Ascending aorta (tissue), 2 donors: ENCODE measurements at regions not wholly inside any gene's neighbourhood (a gene's known extent, or its start where the extent isn't known, plus 50 kb on each side); places are given as distances from the start of the nearest gene placed in this dataset.

Experiments used
- DNase-seq, 2 donors: peaks; one replicate each; pipeline ENCODE4 v3.0.0-alpha.2; 2019; ENCODE audit warnings: low spot score in 2 of 2
- H3K27ac ChIP-seq, 2 donors: fragments of 200-600 bp; sonication (generic); one replicate each; pipeline ENCODE4 v1.5.1; 2016 to 2017; ENCODE audit warnings: mild to moderate bottlenecking in 1 of 2
- H3K27me3 ChIP-seq: fragments of 200-600 bp; sonication (generic); one replicate; pipeline ENCODE4 v1.5.1; 2017
- H3K36me3 ChIP-seq, 2 donors: fragments of 200-600 bp; sonication (generic); one replicate each; pipeline ENCODE4 v1.5.1; 2016
- H3K4me1 ChIP-seq, 2 donors: fragments of 200-600 bp; sonication (generic); one replicate each; pipeline ENCODE4 v1.5.1; 2016 to 2017; ENCODE audit warnings: mild to moderate bottlenecking in 1 of 2
- H3K4me3 ChIP-seq, 2 donors: fragments of 200-600 bp; sonication (generic); one replicate each; pipeline ENCODE4 v1.5.1; 2016 to 2017; ENCODE audit warnings: mild to moderate bottlenecking in 1 of 2
- H3K9me3 ChIP-seq, 2 donors: fragments of 200-600 bp; sonication (generic); one replicate each; pipeline ENCODE4 v1.5.1; 2016
- intact Hi-C: fragments of 100-400 bp; cut with DNase I; formaldehyde crosslinking; loops from one replicate; pipeline ENCODE4 v1.15.1; 2023
- TF ChIP-seq, protein P1 (sequence below), 3 experiments: fragments of 200-600 bp in 2 of 3; fragments of 450-650 bp in 1 of 3; sonication (generic) in 2 of 3; IDR thresholded peaks; one replicate each; pipeline ENCODE4 v1.5.1; 2016 to 2019; ENCODE audit warnings: antibody characterized with exemption in 3 of 3, mild to moderate bottlenecking in 1 of 3, moderate library complexity in 1 of 3

DNA sequence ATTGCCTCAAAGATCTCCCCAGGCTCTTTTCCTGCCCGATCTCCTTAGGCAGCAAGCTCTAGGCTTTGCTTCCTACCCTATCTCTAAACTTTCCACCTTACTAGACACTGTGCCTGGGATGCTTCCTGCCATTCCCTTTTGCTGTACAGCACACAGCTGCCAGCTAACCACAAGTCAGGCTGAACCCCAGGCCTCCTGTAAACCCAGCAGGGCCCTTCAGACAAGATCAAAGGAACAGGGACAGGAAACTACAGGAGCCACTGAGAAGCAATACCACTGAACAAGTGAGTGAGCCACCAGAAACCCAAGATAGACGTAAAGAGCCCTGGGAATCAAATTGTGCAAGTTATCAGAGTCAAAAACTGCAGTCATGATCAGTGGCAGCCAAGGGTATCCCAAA lies 180.7 kb downstream of the SUCLG1 start:
- no peaks in the 10 kb centered on the region for H3K27me3 ChIP-seq
- TF ChIP-seq, protein P1, sequence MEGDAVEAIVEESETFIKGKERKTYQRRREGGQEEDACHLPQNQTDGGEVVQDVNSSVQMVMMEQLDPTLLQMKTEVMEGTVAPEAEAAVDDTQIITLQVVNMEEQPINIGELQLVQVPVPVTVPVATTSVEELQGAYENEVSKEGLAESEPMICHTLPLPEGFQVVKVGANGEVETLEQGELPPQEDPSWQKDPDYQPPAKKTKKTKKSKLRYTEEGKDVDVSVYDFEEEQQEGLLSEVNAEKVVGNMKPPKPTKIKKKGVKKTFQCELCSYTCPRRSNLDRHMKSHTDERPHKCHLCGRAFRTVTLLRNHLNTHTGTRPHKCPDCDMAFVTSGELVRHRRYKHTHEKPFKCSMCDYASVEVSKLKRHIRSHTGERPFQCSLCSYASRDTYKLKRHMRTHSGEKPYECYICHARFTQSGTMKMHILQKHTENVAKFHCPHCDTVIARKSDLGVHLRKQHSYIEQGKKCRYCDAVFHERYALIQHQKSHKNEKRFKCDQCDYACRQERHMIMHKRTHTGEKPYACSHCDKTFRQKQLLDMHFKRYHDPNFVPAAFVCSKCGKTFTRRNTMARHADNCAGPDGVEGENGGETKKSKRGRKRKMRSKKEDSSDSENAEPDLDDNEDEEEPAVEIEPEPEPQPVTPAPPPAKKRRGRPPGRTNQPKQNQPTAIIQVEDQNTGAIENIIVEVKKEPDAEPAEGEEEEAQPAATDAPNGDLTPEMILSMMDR (IDR thresholded peaks at IDR 0.05) = no peak
- intact Hi-C loops = no loop called here
- H3K4me3 ChIP-seq = no peak overlapping the region
- DNase-seq = no peak
- no peak overlapping the region for H3K27ac ChIP-seq
- H3K9me3 ChIP-seq = no peaks in the 10 kb centered on the region
- no peaks in the 10 kb centered on the region for H3K4me1 ChIP-seq
- H3K36me3 ChIP-seq = no peaks in the 10 kb centered on the region

DNA sequence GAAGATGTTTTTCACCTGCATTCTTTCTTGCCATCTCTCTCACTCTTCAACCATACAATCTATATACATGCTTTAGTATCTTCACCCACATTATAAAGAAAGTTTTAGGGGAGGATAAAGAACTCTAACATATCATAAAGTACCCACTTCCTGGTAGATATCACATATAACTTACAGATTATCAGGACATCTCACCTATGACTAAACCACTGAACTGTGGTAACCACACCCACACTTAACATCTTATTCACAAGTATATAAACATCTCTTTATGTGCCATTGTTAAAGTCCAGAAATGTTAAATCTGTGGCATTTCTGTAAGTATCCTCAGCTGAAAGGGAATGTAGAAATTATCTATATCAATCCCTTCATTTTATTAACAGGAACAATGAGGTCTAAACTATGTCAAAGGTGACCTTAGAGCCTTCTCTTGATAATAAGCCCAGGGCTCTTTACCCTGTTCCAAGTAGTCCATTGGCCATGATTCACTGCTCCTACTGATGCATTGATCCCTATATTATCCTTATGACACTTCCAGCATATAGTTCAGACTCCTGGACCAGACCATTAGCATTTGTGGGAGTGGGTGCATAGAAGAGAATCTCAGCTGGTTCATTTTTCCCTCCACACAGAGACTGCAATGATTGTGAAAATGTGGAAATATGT lies 182.4 kb downstream of the SUCLG1 start:
- no peak for DNase-seq
- TF ChIP-seq, protein P1 (IDR thresholded peaks at IDR 0.05) = no peak
- no peaks in the 10 kb centered on the region for H3K9me3 ChIP-seq
- H3K27me3 ChIP-seq = no peaks in the 10 kb centered on the region
- no peaks in the 10 kb centered on the region for H3K36me3 ChIP-seq
- no peak overlapping the region for H3K27ac ChIP-seq
- H3K4me3 ChIP-seq = no peak overlapping the region
- no peaks in the 10 kb centered on the region for H3K4me1 ChIP-seq
- intact Hi-C loops = no loop called here

DNA sequence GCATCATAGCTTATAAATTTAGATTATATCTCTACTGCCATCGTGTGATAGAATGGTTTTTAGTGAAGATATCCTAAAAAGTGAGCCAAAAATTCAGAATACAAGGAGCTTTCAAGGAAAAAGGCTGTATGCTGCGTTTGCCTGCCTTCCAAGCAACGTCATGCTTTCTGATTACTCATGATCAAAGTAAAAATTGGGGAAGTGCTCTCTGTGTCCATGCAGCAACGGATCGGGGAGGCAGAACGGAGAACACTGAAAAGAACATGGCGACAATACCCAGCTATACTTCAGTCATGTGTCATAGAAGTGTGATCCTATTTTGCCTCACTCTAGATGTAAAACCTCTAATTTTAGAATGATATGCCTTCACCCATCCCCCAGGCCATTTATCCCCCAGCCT lies 185.7 kb downstream of the SUCLG1 start:
- intact Hi-C loops = no loop called here
- Histone ChIP-seq H3K4me1 (no peaks in the 10 kb centered on the region), H3K27ac (no peak overlapping the region), H3K9me3 (no peaks in the 10 kb centered on the region), H3K4me3 (no peak overlapping the region), H3K36me3 (no peaks in the 10 kb centered on the region), H3K27me3 (no peaks in the 10 kb centered on the region)
- DNase-seq = no peak
- TF ChIP-seq, protein P1 (IDR thresholded peaks at IDR 0.05) = no peak

DNA sequence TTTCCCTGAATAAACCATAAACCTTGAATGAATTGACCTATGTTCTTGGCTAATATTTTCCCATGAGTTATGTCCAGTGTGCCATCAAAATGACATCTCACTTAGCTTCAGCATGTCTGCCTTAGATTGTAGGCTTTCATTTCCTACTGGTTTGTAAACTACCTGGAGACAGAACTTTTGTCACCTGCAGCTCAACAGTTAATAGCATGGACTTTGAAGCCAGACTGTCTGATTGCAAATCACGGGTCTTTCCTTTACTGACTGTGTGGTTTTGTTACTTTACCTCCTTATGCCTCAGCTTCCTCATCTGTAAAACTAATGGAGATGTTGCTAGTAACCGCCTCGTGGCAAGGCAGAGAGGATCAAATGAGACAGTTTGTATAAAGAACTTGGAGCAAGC lies 187.1 kb downstream of the SUCLG1 start:
- no peaks in the 10 kb centered on the region for H3K27me3 ChIP-seq
- no peak overlapping the region for H3K4me3 ChIP-seq
- TF ChIP-seq, protein P1 (IDR thresholded peaks at IDR 0.05) = no peak
- no peak for DNase-seq
- no peak overlapping the region for H3K27ac ChIP-seq
- no peaks in the 10 kb centered on the region for H3K36me3 ChIP-seq
- H3K9me3 ChIP-seq = no peaks in the 10 kb centered on the region
- intact Hi-C loops = no loop called here
- no peaks in the 10 kb centered on the region for H3K4me1 ChIP-seq

DNA sequence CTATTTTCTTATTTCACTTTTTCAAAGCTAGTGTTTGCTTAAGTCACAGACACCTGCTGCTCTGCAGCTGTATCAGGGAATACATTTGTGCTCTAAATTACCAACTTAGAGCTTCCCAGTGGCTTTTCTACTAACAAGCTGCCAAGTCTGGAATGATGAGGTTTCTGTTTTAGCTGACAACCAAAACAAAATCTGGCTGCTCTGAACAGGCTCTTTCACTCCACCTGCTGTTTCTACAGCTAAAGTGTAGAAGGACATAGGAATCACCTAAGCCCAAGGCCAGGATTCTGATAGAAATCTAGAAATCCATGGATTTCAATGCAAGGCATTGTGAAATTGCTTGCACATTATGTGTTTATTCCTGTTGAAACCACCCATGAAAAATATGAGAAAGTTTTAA lies 201.2 kb downstream of the SUCLG1 start:
- Histone ChIP-seq H3K27me3 (no peaks in the 10 kb centered on the region), H3K27ac (no peak overlapping the region), H3K36me3 (no peaks in the 10 kb centered on the region), H3K4me1 (no peaks in the 10 kb centered on the region), H3K9me3 (no peaks in the 10 kb centered on the region), H3K4me3 (no peak overlapping the region)
- intact Hi-C loops = no loop called here
- TF ChIP-seq, protein P1 (IDR thresholded peaks at IDR 0.05) = no peak
- DNase-seq = no peak
